CD14-positive monocyte (primary cell): ENCODE measurements at regions not wholly inside any gene's neighbourhood (a gene's known extent, or its start where the extent isn't known, plus 50 kb on each side); places are given as distances from the start of the nearest gene placed in this dataset.
"Not testable (repeated sequence)": the region's sequence is repeated elsewhere in the genome, so short reads cannot be mapped to it uniquely, and the experiment has no call there.

Experiments used
- DNase-seq, 3 donors: peaks; one replicate each; pipeline ENCODE4 v3.0.0-alpha.2; 2011 to 2022
- H2AFZ ChIP-seq: 2 replicates; pipeline ENCODE4 v1.6.0; 2012; ENCODE audit warnings: mild to moderate bottlenecking, low read depth, low read length, inconsistent platforms; ENCODE audit not compliant: insufficient read depth, poor library complexity, severe bottlenecking
- H3K27ac ChIP-seq, 2 donors: 1 replicate in 1 of 2; 2 replicates in 1 of 2; pipeline ENCODE4 v1.5.1; 2012 to 2013; ENCODE audit warnings: low read length in 2 of 2, control low read depth in 1 of 2, inconsistent platforms in 1 of 2, low read depth in 1 of 2, mild to moderate bottlenecking in 1 of 2
- H3K27me3 ChIP-seq, 2 donors: one replicate each; pipeline versions ENCODE4 v1.6.0 to v1.6.1; 2011 to 2013; ENCODE audit warnings: low read length in 2 of 2; ENCODE audit not compliant: control insufficient read depth in 2 of 2, insufficient read depth in 2 of 2
- H3K36me3 ChIP-seq, 2 donors: replicated peaks in 1 of 2; 1 replicate in 1 of 2; 2 replicates in 1 of 2; pipeline versions ENCODE4 v1.5.1 to v1.6.1; 2012 to 2013; ENCODE audit warnings: low read length in 2 of 2, control low read depth in 1 of 2, inconsistent platforms in 1 of 2, mild to moderate bottlenecking in 1 of 2; ENCODE audit not compliant: insufficient read depth in 2 of 2, control insufficient read depth in 1 of 2
- H3K4me1 ChIP-seq, 2 donors: 1 replicate in 1 of 2; 2 replicates in 1 of 2; pipeline versions ENCODE4 v1.5.1 to v1.6.1; 2012 to 2013; ENCODE audit warnings: low read length in 2 of 2, control low read depth in 1 of 2, inconsistent platforms in 1 of 2, mild to moderate bottlenecking in 1 of 2, moderate library complexity in 1 of 2; ENCODE audit not compliant: insufficient read depth in 2 of 2, control insufficient read depth in 1 of 2
- H3K4me2 ChIP-seq: replicated peaks from 2 replicates; pipeline ENCODE3; 2012; ENCODE audit warnings: low read length, moderate library complexity, mild to moderate bottlenecking; ENCODE audit not compliant: poor library complexity, severe bottlenecking; ENCODE audit errors: extremely low read depth
- H3K4me3 ChIP-seq, 3 experiments: fragments of 200-600 bp in 1 of 3; sonication (generic) in 1 of 3; replicated peaks in 1 of 3; 1 replicate in 2 of 3; 2 replicates in 1 of 3; pipeline ENCODE4 v1.5.1; 2011 to 2013; ENCODE audit warnings: low read length in 3 of 3, mild to moderate bottlenecking in 3 of 3, control low read depth in 2 of 3, low read depth in 2 of 3, inconsistent platforms in 1 of 3, moderate library complexity in 1 of 3
- H3K79me2 ChIP-seq: 2 replicates; pipeline ENCODE4 v1.6.0; 2012; ENCODE audit warnings: mild to moderate bottlenecking, control low read depth, inconsistent platforms, low read length, moderate library complexity; ENCODE audit not compliant: insufficient read depth
- H3K9ac ChIP-seq: 2 replicates; pipeline ENCODE4 v1.6.0; 2017; ENCODE audit warnings: low read length, mild to moderate bottlenecking; ENCODE audit not compliant: insufficient read depth, poor library complexity, severe bottlenecking
- H3K9me3 ChIP-seq, 2 donors: replicated peaks in 1 of 2; 1 replicate in 1 of 2; 2 replicates in 1 of 2; pipeline versions ENCODE4 v1.5.1 to v1.6.1; 2012 to 2013; ENCODE audit warnings: low read length in 2 of 2, control low read depth in 1 of 2; ENCODE audit not compliant: control insufficient read depth in 1 of 2, insufficient read depth in 1 of 2
- H4K20me1 ChIP-seq: 2 replicates; pipeline ENCODE4 v1.6.0; 2012; ENCODE audit warnings: mild to moderate bottlenecking, low read length, control low read depth, moderate library complexity; ENCODE audit not compliant: insufficient read depth
- H3K27ac Mint-ChIP-seq, 7 donors: one replicate each; pipeline ENCODE4 v1.8.0; 2020; ENCODE audit warnings: mild to moderate bottlenecking in 7 of 7, mixed read lengths in 7 of 7, moderate library complexity in 6 of 7, inconsistent platforms in 2 of 7
- H3K27me3 Mint-ChIP-seq, 3 donors: one replicate each; pipeline ENCODE4 v1.8.0; 2021 to 2022; ENCODE audit warnings: low read depth in 3 of 3, mild to moderate bottlenecking in 3 of 3, mixed read lengths in 3 of 3, moderate library complexity in 3 of 3, inconsistent platforms in 1 of 3
- H3K36me3 Mint-ChIP-seq, 2 donors: one replicate each; pipeline ENCODE4 v1.8.0; 2020; ENCODE audit warnings: mixed read lengths in 2 of 2, inconsistent platforms in 1 of 2, mild to moderate bottlenecking in 1 of 2
- H3K4me1 Mint-ChIP-seq: one replicate; pipeline ENCODE4 v1.8.0; 2020; ENCODE audit warnings: mild to moderate bottlenecking, mixed read lengths
- H3K4me3 Mint-ChIP-seq, 2 donors: one replicate each; pipeline ENCODE4 v1.8.0; 2020; ENCODE audit warnings: mild to moderate bottlenecking in 2 of 2, mixed read lengths in 2 of 2, moderate library complexity in 1 of 2
- H3K9me3 Mint-ChIP-seq, 7 donors: one replicate each; pipeline ENCODE4 v1.8.0; 2020 to 2022; ENCODE audit warnings: mixed read lengths in 7 of 7, mild to moderate bottlenecking in 6 of 7, moderate library complexity in 6 of 7, inconsistent platforms in 2 of 7
- WGBS: methylation state at CpG from one replicate; pipeline ENCODE4 v1.1.5; 2013; ENCODE audit warnings: missing lambda C conversion rate; ENCODE audit not compliant: insufficient coverage; 5-methylcytosine and 5-hydroxymethylcytosine counted together
- intact Hi-C, 2 donors: fragments of 100-400 bp; cut with micrococcal nuclease; formaldehyde crosslinking; loops; one replicate each; pipeline versions ENCODE4 v1.15.0 to v1.15.1; 2023
- TF ChIP-seq, protein P1 (sequence below): fragments of 200-600 bp; IDR thresholded peaks from one replicate; pipeline ENCODE4 v1.8.0; 2022; ENCODE audit warnings: antibody characterized with exemption, mild to moderate bottlenecking

- Mint-ChIP-seq H3K27ac (no peak overlapping the region), H3K4me1 (peaks cover 18% of the 10 kb centered on the region), H3K27me3 (peaks cover 82 to 88% (median 88%) of the 10 kb centered on the region in 3 donors), H3K36me3 (peaks cover 3% of the 10 kb centered on the region in 2 donors), H3K9me3 (peaks cover 5 to 35% (median 23%) of the 10 kb centered on the region in 7 donors), H3K4me3 (peak overlapping the region; percentile 12 to 83)
- Histone ChIP-seq H3K9me3 (peaks cover 11 to 13% of the 10 kb centered on the region in 2 donors), H2AFZ (no peak overlapping the region), H3K27ac (no peak overlapping the region), H3K27me3 (peaks cover 48 to 81% of the 10 kb centered on the region in 2 donors), H3K79me2 (no peaks in the 10 kb centered on the region), H4K20me1 (no peaks in the 10 kb centered on the region), H3K9ac (no peak overlapping the region), H3K4me3 (no peak overlapping the region), H3K4me1 (peaks cover 4 to 14% of the 10 kb centered on the region in 2 donors), H3K36me3 (no peaks in the 10 kb centered on the region), H3K4me2 (no peak overlapping the region)
- TF ChIP-seq, protein P1, sequence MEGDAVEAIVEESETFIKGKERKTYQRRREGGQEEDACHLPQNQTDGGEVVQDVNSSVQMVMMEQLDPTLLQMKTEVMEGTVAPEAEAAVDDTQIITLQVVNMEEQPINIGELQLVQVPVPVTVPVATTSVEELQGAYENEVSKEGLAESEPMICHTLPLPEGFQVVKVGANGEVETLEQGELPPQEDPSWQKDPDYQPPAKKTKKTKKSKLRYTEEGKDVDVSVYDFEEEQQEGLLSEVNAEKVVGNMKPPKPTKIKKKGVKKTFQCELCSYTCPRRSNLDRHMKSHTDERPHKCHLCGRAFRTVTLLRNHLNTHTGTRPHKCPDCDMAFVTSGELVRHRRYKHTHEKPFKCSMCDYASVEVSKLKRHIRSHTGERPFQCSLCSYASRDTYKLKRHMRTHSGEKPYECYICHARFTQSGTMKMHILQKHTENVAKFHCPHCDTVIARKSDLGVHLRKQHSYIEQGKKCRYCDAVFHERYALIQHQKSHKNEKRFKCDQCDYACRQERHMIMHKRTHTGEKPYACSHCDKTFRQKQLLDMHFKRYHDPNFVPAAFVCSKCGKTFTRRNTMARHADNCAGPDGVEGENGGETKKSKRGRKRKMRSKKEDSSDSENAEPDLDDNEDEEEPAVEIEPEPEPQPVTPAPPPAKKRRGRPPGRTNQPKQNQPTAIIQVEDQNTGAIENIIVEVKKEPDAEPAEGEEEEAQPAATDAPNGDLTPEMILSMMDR: no peak
- WGBS: 50% methylated on average over 2 of the region's 15 CpGs
- DNase-seq: peak in 2 of 3 donors; percentile 16 to 41
- intact Hi-C loops: no loop called here
These were observed 53.6 kb upstream of the EIF5 start for GRCh38 chr14:103280278-103280928.

DNA sequence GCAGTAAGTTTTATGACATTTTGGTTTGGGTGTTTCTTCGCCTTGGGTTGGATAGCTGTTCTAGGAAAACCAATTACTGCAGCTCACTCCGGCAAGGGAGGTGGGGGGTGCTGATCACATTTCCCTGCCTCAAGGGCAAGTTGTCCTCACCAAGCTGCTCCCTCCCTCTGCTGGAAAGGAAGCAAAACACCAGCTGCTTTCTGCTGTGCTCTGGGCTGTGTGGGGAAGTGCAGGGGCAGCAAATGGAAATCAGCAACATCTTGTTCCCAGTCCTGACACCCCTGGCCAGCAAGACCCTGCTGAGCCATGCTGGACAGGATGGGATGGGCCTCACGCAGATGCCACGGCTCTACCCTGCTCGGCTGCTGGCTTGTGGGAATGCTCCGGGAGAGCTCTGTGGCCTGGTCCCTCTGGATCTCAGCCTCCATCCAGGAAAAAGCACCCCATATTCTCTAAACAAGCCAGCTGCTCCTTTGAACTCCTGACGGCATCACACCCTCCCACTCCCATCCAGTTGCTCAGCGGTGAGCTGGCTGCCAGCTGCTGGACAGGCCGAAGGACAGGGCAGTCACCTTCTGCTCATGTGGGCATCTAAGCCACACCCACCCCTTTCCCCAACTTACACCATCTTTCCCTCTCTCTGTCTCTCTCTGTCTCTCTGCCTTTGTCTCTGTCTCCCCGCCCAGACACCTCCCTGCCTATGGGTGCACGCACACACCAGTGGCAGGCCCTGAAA lies 52.4 kb upstream of the EIF5 start:
- TF ChIP-seq, protein P1: no peak
- Histone ChIP-seq H3K9ac (no peak overlapping the region), H3K36me3 (no peaks in the 10 kb centered on the region), H4K20me1 (no peaks in the 10 kb centered on the region), H3K79me2 (no peaks in the 10 kb centered on the region), H3K9me3 (peaks cover 10 to 13% of the 10 kb centered on the region in 2 donors), H2AFZ (no peak overlapping the region), H3K4me3 (no peak overlapping the region), H3K4me1 (peaks cover 4 to 14% of the 10 kb centered on the region in 2 donors), H3K4me2 (no peak overlapping the region), H3K27me3 (peaks cover 36 to 74% of the 10 kb centered on the region in 2 donors), H3K27ac (no peak overlapping the region)
- intact Hi-C loops: no loop called here
- H3K4me3 Mint-ChIP-seq: peak overlapping the region in 1 of 2 donors; percentile 83
- H3K4me1 Mint-ChIP-seq: peaks cover 18% of the 10 kb centered on the region
- no peak for DNase-seq
- 70% methylated on average over 8 of the region's 11 CpGs for WGBS
- peaks cover 3% of the 10 kb centered on the region in 2 donors for H3K36me3 Mint-ChIP-seq
- H3K27me3 Mint-ChIP-seq: peaks cover 76 to 86% (median 83%) of the 10 kb centered on the region in 3 donors
- peaks cover 5 to 29% (median 21%) of the 10 kb centered on the region in 7 donors for H3K9me3 Mint-ChIP-seq
- peak overlapping the region in 1 of 7 donors; percentile 38 for H3K27ac Mint-ChIP-seq

DNA sequence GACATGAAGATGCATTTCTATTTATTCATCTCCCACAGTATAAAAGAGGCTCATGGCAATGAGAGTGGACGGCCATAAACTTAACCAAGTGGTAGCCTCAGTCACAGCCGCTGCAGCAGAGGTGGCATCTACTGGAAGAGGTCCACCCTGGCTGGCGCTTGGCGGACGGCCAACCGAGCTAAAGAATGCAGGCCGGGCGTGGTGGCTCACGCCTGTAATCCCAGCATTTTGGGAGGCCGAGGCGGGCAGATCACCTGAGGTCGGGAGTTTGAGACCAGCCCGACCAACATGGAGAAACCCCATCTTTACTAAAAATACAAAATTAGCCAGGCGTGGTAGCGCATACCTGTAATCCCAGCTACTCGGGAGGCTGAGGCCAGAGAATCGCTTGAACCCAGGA lies 51.7 kb upstream of the EIF5 start:
- peaks cover 18% of the 10 kb centered on the region for H3K4me1 Mint-ChIP-seq
- intact Hi-C loops, H3K27ac ChIP-seq, H4K20me1 ChIP-seq, H3K4me2 ChIP-seq, H2AFZ ChIP-seq, H3K4me3 Mint-ChIP-seq, H3K4me3 ChIP-seq, H3K36me3 Mint-ChIP-seq, H3K79me2 ChIP-seq, DNase-seq, H3K9ac ChIP-seq, H3K36me3 ChIP-seq, H3K27ac Mint-ChIP-seq: not testable (repeated sequence)
- Histone ChIP-seq H3K4me1 (peaks cover 4 to 14% of the 10 kb centered on the region in 2 donors), H3K9me3 (peaks cover 10 to 13% of the 10 kb centered on the region in 2 donors), H3K27me3 (peaks cover 30 to 73% of the 10 kb centered on the region in 2 donors)
- 100% methylated on average over 9 of the region's 17 CpGs for WGBS
- H3K27me3 Mint-ChIP-seq: peaks cover 75 to 82% (median 76%) of the 10 kb centered on the region in 3 donors
- H3K9me3 Mint-ChIP-seq: peaks cover 5 to 29% (median 21%) of the 10 kb centered on the region in 7 donors
